PFSK-1 (cell line): ENCODE measurements at regions not wholly inside any gene's neighbourhood (a gene's known extent, or its start where the extent isn't known, plus 50 kb on each side); places are given as distances from the start of the nearest gene placed in this dataset.

Source experiments
- FOXP2 ChIP-seq: optimal IDR thresholded peaks from 2 replicates; pipeline ENCODE3; 2011; ENCODE audit warnings: borderline replicate concordance, control low read depth, inconsistent platforms; ENCODE audit not compliant: insufficient read depth; ENCODE audit errors: extremely low read length, extremely low read depth
- POLR2AphosphoS5 ChIP-seq: IDR thresholded peaks from 2 replicates; pipeline ENCODE4 v1.6.1; 2012; ENCODE audit warnings: low read depth, mild to moderate bottlenecking, control low read depth, low read length, moderate library complexity
- SIN3A ChIP-seq: IDR thresholded peaks from 2 replicates; pipeline ENCODE4 v1.6.1; 2012; ENCODE audit warnings: mild to moderate bottlenecking, low read length, moderate library complexity, borderline replicate concordance; ENCODE audit not compliant: insufficient read depth
- TAF1 ChIP-seq: IDR thresholded peaks from 2 replicates; pipeline ENCODE4 v1.6.1; 2012; ENCODE audit warnings: low read length, control low read depth, borderline replicate concordance; ENCODE audit not compliant: insufficient read depth
- TF ChIP-seq, protein P1 (sequence below), 2 experiments: IDR thresholded peaks; 2 replicates each; pipeline versions ENCODE4 v1.6.1 to v1.8.0; 2011 to 2012; ENCODE audit warnings: low read depth in 2 of 2, low read length in 2 of 2, control low read depth in 1 of 2, inconsistent platforms in 1 of 2, mild to moderate bottlenecking in 1 of 2, moderate library complexity in 1 of 2; ENCODE audit not compliant: insufficient read depth in 1 of 2

GRCh38 chr6:141035312-141036200, 1097.2 kb upstream of the GJE1 start:
- TF ChIP-seq, protein P1, sequence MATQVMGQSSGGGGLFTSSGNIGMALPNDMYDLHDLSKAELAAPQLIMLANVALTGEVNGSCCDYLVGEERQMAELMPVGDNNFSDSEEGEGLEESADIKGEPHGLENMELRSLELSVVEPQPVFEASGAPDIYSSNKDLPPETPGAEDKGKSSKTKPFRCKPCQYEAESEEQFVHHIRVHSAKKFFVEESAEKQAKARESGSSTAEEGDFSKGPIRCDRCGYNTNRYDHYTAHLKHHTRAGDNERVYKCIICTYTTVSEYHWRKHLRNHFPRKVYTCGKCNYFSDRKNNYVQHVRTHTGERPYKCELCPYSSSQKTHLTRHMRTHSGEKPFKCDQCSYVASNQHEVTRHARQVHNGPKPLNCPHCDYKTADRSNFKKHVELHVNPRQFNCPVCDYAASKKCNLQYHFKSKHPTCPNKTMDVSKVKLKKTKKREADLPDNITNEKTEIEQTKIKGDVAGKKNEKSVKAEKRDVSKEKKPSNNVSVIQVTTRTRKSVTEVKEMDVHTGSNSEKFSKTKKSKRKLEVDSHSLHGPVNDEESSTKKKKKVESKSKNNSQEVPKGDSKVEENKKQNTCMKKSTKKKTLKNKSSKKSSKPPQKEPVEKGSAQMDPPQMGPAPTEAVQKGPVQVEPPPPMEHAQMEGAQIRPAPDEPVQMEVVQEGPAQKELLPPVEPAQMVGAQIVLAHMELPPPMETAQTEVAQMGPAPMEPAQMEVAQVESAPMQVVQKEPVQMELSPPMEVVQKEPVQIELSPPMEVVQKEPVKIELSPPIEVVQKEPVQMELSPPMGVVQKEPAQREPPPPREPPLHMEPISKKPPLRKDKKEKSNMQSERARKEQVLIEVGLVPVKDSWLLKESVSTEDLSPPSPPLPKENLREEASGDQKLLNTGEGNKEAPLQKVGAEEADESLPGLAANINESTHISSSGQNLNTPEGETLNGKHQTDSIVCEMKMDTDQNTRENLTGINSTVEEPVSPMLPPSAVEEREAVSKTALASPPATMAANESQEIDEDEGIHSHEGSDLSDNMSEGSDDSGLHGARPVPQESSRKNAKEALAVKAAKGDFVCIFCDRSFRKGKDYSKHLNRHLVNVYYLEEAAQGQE (IDR thresholded peaks at IDR 0.05; ENCODE audit: insufficient read depth in 1 of 2, low read depth in 2 of 2, low read length in 2 of 2), result no peak
- TF ChIP-seq SIN3A (no peak), POLR2AphosphoS5 (no peak), TAF1 (no peak), FOXP2 (no peak)

DNA sequence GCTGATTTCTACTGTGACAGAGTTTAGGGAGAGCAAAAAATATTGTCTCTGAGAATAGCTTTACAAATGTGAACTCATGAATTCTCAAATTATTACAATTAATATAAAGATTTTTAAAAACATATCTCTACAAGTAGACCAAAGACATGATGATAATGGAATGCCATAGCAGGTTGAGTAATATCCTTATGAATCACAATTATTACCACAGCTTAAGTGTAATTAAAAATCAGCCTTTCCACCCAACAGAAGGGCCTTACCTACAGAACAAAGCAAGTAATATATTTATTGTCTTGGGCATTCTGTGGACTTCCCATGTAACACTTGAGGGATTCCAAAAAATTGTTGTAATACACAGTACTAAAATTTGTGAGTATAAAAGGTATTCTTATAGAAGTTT, 1099.6 kb upstream of the GJE1 start:
- no peak for TF ChIP-seq FOXP2
- TF ChIP-seq POLR2AphosphoS5, result no peak
- TF ChIP-seq, protein P1 (IDR thresholded peaks at IDR 0.05; ENCODE audit: insufficient read depth in 1 of 2, low read depth in 2 of 2, low read length in 2 of 2), result no peak

DNA sequence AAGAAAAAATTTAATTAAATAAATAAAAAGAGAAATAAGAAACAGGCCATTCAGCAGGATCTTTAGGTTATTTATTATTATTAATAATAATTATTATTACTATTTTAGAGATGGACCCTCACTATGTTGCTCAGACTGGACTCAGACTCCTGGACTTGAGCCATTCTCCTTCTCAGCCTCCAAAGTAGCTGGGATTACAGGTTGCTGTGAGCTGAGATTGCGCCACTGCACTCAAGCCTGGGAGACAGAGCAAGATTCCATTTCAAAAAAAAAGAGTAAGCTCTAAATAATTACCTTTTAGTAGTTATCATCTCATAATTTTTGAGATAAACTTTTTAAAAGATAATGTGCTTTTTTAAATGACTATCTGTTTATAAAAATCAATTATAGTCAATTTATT, 1102.8 kb upstream of the GJE1 start:
- TF ChIP-seq TAF1 (no peak), POLR2AphosphoS5 (no peak), FOXP2 (no peak), SIN3A (no peak)
- TF ChIP-seq, protein P1 (IDR thresholded peaks at IDR 0.05; ENCODE audit: insufficient read depth in 1 of 2, low read depth in 2 of 2, low read length in 2 of 2), result no peak

DNA sequence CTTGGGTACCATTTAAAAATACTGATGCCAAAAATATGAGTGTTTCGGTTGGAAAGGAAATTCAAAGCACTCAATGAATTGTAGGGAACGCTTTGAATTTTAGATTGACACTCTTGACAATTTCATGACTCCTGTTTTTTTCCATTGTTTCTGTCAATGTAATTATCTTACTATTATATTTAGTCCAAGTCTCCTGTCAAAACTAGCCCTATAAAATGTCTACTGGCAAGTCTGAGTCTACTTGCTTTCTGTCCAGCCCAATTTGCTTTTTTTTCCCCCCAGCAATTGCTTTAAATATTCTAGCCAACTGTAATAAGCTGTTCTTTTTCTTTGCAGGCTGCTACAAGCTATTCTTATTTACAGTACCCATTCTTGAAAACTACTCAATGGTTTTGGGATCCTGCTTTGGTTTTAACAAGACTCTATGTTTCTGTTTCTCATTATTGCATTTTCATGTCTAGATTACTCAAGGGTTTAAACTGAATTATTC, 1103.9 kb upstream of the GJE1 start:
- TF ChIP-seq, protein P1 (IDR thresholded peaks at IDR 0.05; ENCODE audit: insufficient read depth in 1 of 2, low read depth in 2 of 2, low read length in 2 of 2), result no peak
- no peak for TF ChIP-seq TAF1
- TF ChIP-seq SIN3A, result no peak
- TF ChIP-seq FOXP2, result no peak
- no peak for TF ChIP-seq POLR2AphosphoS5
